ENCODE measurements at regions not wholly inside any gene's neighbourhood (a gene's known extent, or its start where the extent isn't known, plus 50 kb on each side); places are given as distances from the start of the nearest gene placed in this dataset.
A peak's percentile ranks its signal among the peaks of the same experiment; 100 is the strongest.
"Not testable (repeated sequence)": the region's sequence is repeated elsewhere in the genome, so short reads cannot be mapped to it uniquely, and the experiment has no call there.

GRCh38 chr14:45970621-45971020 is 681.0 kb downstream of the RPL10L start:
- no peak for DNase-seq

- DNase-seq, result no peak
Measured at GRCh38 chr14:45968037-45968436, 683.5 kb downstream of the RPL10L start.

- no peak for DNase-seq
Measured at GRCh38 chr14:45949479-45949878, 696.5 kb upstream of the MIS18BP1 start.

- no peak for DNase-seq
Measured at GRCh38 chr14:45947830-45948229, 694.8 kb upstream of the MIS18BP1 start.

- DNase-seq, result no peak
Measured at GRCh38 chr14:45946251-45946650, 693.2 kb upstream of the MIS18BP1 start.

GRCh38 chr14:45940318-45940717 is 687.3 kb upstream of the MIS18BP1 start:
- DNase-seq, result no peak

GRCh38 chr14:45939572-45939971 is 686.6 kb upstream of the MIS18BP1 start:
- no peak for DNase-seq

GRCh38 chr14:45919995-45920394 is 667.0 kb upstream of the MIS18BP1 start:
- peak in 1 of 2 experiments; percentile 23 for DNase-seq

- no peak for DNase-seq
Measured at GRCh38 chr14:45916340-45916953, 663.4 kb upstream of the MIS18BP1 start.

GRCh38 chr14:45907782-45908181 is 654.8 kb upstream of the MIS18BP1 start:
- DNase-seq, result no peak

GRCh38 chr14:45906257-45906656 is 653.3 kb upstream of the MIS18BP1 start:
- DNase-seq, result no peak

GRCh38 chr14:45905672-45906071 is 652.7 kb upstream of the MIS18BP1 start:
- DNase-seq, result no peak

GRCh38 chr14:45904314-45904713 is 651.3 kb upstream of the MIS18BP1 start:
- no peak for DNase-seq

GRCh38 chr14:45902241-45902640 is 649.2 kb upstream of the MIS18BP1 start:
- no peak for DNase-seq

- no peak for DNase-seq
Measured at GRCh38 chr14:45897439-45897838, 644.4 kb upstream of the MIS18BP1 start.

- DNase-seq, result no peak
Measured at GRCh38 chr14:45893127-45893526, 640.1 kb upstream of the MIS18BP1 start.

GRCh38 chr14:45891417-45892080 is 638.5 kb upstream of the MIS18BP1 start:
- DNase-seq, result no peak

GRCh38 chr14:45888766-45889285 is 635.8 kb upstream of the MIS18BP1 start:
- DNase-seq, result not testable (repeated sequence)

- no peak for DNase-seq
Measured at GRCh38 chr14:45877981-45878380, 625.0 kb upstream of the MIS18BP1 start.

GRCh38 chr14:45868863-45869262 is 615.9 kb upstream of the MIS18BP1 start:
- DNase-seq, result no peak

GRCh38 chr14:45868377-45868776 is 615.4 kb upstream of the MIS18BP1 start:
- DNase-seq, result no peak

- no peak for DNase-seq
Measured at GRCh38 chr14:45867046-45867894, 614.3 kb upstream of the MIS18BP1 start.

GRCh38 chr14:45838597-45838996 is 585.6 kb upstream of the MIS18BP1 start:
- peak in 1 of 2 experiments; percentile 15 for DNase-seq

- no peak for DNase-seq
Measured at GRCh38 chr14:45819107-45819506, 566.1 kb upstream of the MIS18BP1 start.

Measured in SW 1271 (cell line).